ENCODE measurements at regions not wholly inside any gene's neighbourhood (a gene's known extent, or its start where the extent isn't known, plus 50 kb on each side); places are given as distances from the start of the nearest gene placed in this dataset.

GRCh38 chr6:164303102-164303964 lies 888.8 kb downstream of the QKI start:
- no peak for TF ChIP-seq CTCF (IDR thresholded peaks at IDR 0.05 in 4 of 5, conservative IDR thresholded peaks at IDR 0.05 in 1 of 5)
- no peak for TF ChIP-seq POLR2A (IDR thresholded peaks at IDR 0.05)

Data from gastrocnemius medialis (tissue), 4 donors.